ENCODE measurements at regions not wholly inside any gene's neighbourhood (a gene's known extent, or its start where the extent isn't known, plus 50 kb on each side); places are given as distances from the start of the nearest gene placed in this dataset.

GRCh38 chr21:20507783-20508182 is 490.4 kb upstream of the NCAM2 start:
- no peak for ATAC-seq (ENCODE audit: insufficient read depth, low read depth)
- Histone ChIP-seq H3K79me2 (ENCODE audit: insufficient read depth, low read length) (no peaks in the 10 kb centered on the region), H3K27ac (ENCODE audit: low read length) (no peak overlapping the region), H3K4me1 (ENCODE audit: insufficient read depth, low read length) (no peaks in the 10 kb centered on the region), H3K4me3 (ENCODE audit: low read depth in 1 of 2, low read length in 2 of 2) (no peak overlapping the region), H3K4me2 (ENCODE audit: insufficient read depth, low read length) (no peak overlapping the region), H3K36me3 (ENCODE audit: insufficient read depth, low read length) (no peaks in the 10 kb centered on the region), H2AFZ (ENCODE audit: low read depth, low read length) (no peak overlapping the region), H3K9me3 (ENCODE audit: insufficient read depth, low read length, severe bottlenecking) (no peaks in the 10 kb centered on the region), H3K9ac (ENCODE audit: low read depth, low read length) (no peak overlapping the region), H3K27me3 (ENCODE audit: insufficient read depth, low read length, poor library complexity) (no peaks in the 10 kb centered on the region), H4K20me1 (ENCODE audit: insufficient read depth, low read length) (no peaks in the 10 kb centered on the region)
- TF ChIP-seq EZH2 (IDR thresholded peaks at IDR 0.05; ENCODE audit: borderline replicate concordance, low read depth, low read length, severe bottlenecking) (no peak), CTCF (IDR thresholded peaks at IDR 0.05; ENCODE audit: borderline replicate concordance, extremely low read depth, low read length, poor library complexity, severe bottlenecking) (no peak)
- no peak for DNase-seq

- no peaks in the 10 kb centered on the region for H3K79me2 ChIP-seq (ENCODE audit: insufficient read depth, low read length)
- ATAC-seq (ENCODE audit: insufficient read depth, low read depth): no peak
- no peaks in the 10 kb centered on the region for H3K36me3 ChIP-seq (ENCODE audit: insufficient read depth, low read length)
- H2AFZ ChIP-seq (ENCODE audit: low read depth, low read length): no peak overlapping the region
- H3K9ac ChIP-seq (ENCODE audit: low read depth, low read length): no peak overlapping the region
- H3K27ac ChIP-seq (ENCODE audit: low read length): no peak overlapping the region
- no peaks in the 10 kb centered on the region for H3K27me3 ChIP-seq (ENCODE audit: insufficient read depth, low read length, poor library complexity)
- no peaks in the 10 kb centered on the region for H3K4me1 ChIP-seq (ENCODE audit: insufficient read depth, low read length)
- H4K20me1 ChIP-seq (ENCODE audit: insufficient read depth, low read length): no peaks in the 10 kb centered on the region
- H3K4me2 ChIP-seq (ENCODE audit: insufficient read depth, low read length): no peak overlapping the region
- no peak overlapping the region for H3K4me3 ChIP-seq (ENCODE audit: low read depth in 1 of 2, low read length in 2 of 2)
- H3K9me3 ChIP-seq (ENCODE audit: insufficient read depth, low read length, severe bottlenecking): no peaks in the 10 kb centered on the region
- TF ChIP-seq CTCF (IDR thresholded peaks at IDR 0.05; ENCODE audit: borderline replicate concordance, extremely low read depth, low read length, poor library complexity, severe bottlenecking): no peak
- TF ChIP-seq EZH2 (IDR thresholded peaks at IDR 0.05; ENCODE audit: borderline replicate concordance, low read depth, low read length, severe bottlenecking): no peak
- no peak for DNase-seq
These were observed 486.9 kb upstream of the NCAM2 start for GRCh38 chr21:20511216-20511880.

- Histone ChIP-seq H3K4me1 (ENCODE audit: insufficient read depth, low read length) (no peaks in the 10 kb centered on the region), H2AFZ (ENCODE audit: low read depth, low read length) (no peak overlapping the region), H3K27me3 (ENCODE audit: insufficient read depth, low read length, poor library complexity) (no peaks in the 10 kb centered on the region), H3K4me2 (ENCODE audit: insufficient read depth, low read length) (no peak overlapping the region), H3K4me3 (ENCODE audit: low read depth in 1 of 2, low read length in 2 of 2) (no peak overlapping the region), H3K27ac (ENCODE audit: low read length) (no peak overlapping the region), H3K36me3 (ENCODE audit: insufficient read depth, low read length) (no peaks in the 10 kb centered on the region), H3K9ac (ENCODE audit: low read depth, low read length) (no peak overlapping the region), H3K79me2 (ENCODE audit: insufficient read depth, low read length) (no peaks in the 10 kb centered on the region), H3K9me3 (ENCODE audit: insufficient read depth, low read length, severe bottlenecking) (no peaks in the 10 kb centered on the region), H4K20me1 (ENCODE audit: insufficient read depth, low read length) (no peaks in the 10 kb centered on the region)
- no peak for DNase-seq
- ATAC-seq (ENCODE audit: insufficient read depth, low read depth): no peak
- TF ChIP-seq CTCF (IDR thresholded peaks at IDR 0.05; ENCODE audit: borderline replicate concordance, extremely low read depth, low read length, poor library complexity, severe bottlenecking): no peak
- TF ChIP-seq EZH2 (IDR thresholded peaks at IDR 0.05; ENCODE audit: borderline replicate concordance, low read depth, low read length, severe bottlenecking): no peak
These were observed 482.8 kb upstream of the NCAM2 start for GRCh38 chr21:20515446-20515845.

Measured in DND-41 (cell line).